ENCODE measurements at regions not wholly inside any gene's neighbourhood (a gene's known extent, or its start where the extent isn't known, plus 50 kb on each side); places are given as distances from the start of the nearest gene placed in this dataset.

GRCh38 chr13:80195649-80196048 is 145.3 kb downstream of the SPRY2 start:
- H3K27ac Mint-ChIP-seq = no peak overlapping the region
- no peak overlapping the region for H3K4me3 Mint-ChIP-seq
- H3K9me3 Mint-ChIP-seq = no peaks in the 10 kb centered on the region
- H3K4me1 Mint-ChIP-seq = peaks cover 41% of the 10 kb centered on the region
- H3K36me3 Mint-ChIP-seq (ENCODE audit: low read depth) = no peaks in the 10 kb centered on the region
- TF ChIP-seq, protein P1, sequence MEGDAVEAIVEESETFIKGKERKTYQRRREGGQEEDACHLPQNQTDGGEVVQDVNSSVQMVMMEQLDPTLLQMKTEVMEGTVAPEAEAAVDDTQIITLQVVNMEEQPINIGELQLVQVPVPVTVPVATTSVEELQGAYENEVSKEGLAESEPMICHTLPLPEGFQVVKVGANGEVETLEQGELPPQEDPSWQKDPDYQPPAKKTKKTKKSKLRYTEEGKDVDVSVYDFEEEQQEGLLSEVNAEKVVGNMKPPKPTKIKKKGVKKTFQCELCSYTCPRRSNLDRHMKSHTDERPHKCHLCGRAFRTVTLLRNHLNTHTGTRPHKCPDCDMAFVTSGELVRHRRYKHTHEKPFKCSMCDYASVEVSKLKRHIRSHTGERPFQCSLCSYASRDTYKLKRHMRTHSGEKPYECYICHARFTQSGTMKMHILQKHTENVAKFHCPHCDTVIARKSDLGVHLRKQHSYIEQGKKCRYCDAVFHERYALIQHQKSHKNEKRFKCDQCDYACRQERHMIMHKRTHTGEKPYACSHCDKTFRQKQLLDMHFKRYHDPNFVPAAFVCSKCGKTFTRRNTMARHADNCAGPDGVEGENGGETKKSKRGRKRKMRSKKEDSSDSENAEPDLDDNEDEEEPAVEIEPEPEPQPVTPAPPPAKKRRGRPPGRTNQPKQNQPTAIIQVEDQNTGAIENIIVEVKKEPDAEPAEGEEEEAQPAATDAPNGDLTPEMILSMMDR (IDR thresholded peaks at IDR 0.05; ENCODE audit: unreplicated experiment in 3 of 3) = no peak
- no peaks in the 10 kb centered on the region for H3K27me3 Mint-ChIP-seq (ENCODE audit: low read depth)

DNA sequence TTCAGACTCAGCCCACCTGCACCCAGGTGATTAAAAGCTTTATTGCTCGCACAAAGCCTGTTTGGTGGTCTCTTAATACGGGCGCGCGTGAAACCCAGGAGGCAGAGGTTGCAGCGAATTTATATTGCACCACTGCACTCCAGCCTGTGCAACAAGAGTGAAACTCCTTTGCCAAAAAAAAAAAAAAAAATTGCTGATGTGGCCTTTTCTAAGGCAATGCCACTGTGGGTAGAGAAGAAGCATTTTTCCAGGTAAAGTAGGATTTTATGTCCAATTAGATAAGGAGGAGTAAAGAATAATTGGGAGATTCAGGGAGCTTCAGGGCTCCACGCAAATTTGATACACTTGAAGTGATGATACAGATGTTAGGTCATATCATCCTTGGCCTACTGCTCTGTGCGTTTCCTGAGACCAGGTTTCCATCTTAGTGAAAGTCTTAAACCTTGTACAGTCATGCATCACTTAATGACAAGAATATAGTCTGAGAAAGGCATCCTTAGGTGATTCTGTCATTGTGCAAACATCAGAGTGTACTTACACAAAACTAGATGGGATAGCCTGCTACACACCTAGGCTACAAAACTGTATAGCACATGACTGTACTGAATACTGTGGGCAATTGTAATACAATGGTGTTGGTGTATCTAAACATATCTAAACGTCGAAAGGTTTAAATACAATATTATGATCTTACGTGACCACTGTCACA is 150.9 kb downstream of the SPRY2 start:
- TF ChIP-seq, protein P1 (IDR thresholded peaks at IDR 0.05; ENCODE audit: unreplicated experiment in 3 of 3) = no peak
- Mint-ChIP-seq H3K27ac (no peak overlapping the region), H3K4me1 (peaks cover 3% of the 10 kb centered on the region), H3K9me3 (no peaks in the 10 kb centered on the region), H3K27me3 (ENCODE audit: low read depth) (no peaks in the 10 kb centered on the region), H3K4me3 (no peak overlapping the region), H3K36me3 (ENCODE audit: low read depth) (no peaks in the 10 kb centered on the region)

GRCh38 chr13:80180740-80181355 is 160.1 kb downstream of the SPRY2 start:
- no peaks in the 10 kb centered on the region for H3K36me3 Mint-ChIP-seq (ENCODE audit: low read depth)
- peaks cover 4% of the 10 kb centered on the region for H3K27me3 Mint-ChIP-seq (ENCODE audit: low read depth)
- no peaks in the 10 kb centered on the region for H3K9me3 Mint-ChIP-seq
- H3K27ac Mint-ChIP-seq = no peak overlapping the region
- TF ChIP-seq, protein P1 (IDR thresholded peaks at IDR 0.05; ENCODE audit: unreplicated experiment in 3 of 3) = no peak
- no peak overlapping the region for H3K4me3 Mint-ChIP-seq
- peaks cover 5% of the 10 kb centered on the region for H3K4me1 Mint-ChIP-seq

DNA sequence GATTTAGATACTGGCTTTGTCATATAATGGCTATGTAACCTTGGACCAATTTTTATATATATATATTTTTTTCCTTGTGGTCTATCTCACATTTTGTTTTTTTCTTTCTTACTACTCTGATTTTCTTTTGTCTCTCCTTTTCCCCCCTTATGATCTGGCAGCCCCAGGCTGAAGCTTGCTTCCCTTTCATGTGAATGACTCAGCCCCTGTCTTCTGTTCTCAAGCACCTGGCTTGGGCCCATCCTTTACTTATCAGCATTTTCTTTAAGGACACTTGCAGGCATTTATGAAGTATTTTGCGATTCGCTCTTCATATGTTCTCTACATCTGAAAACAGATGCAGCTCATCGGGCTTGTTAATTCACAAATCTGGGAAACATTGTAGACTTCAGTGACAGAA is 163.6 kb downstream of the SPRY2 start:
- Mint-ChIP-seq H3K27ac (no peak overlapping the region), H3K4me3 (no peak overlapping the region), H3K9me3 (no peaks in the 10 kb centered on the region), H3K36me3 (ENCODE audit: low read depth) (no peaks in the 10 kb centered on the region), H3K27me3 (ENCODE audit: low read depth) (no peaks in the 10 kb centered on the region), H3K4me1 (peaks cover 5% of the 10 kb centered on the region)
- TF ChIP-seq, protein P1 (IDR thresholded peaks at IDR 0.05; ENCODE audit: unreplicated experiment in 3 of 3) = no peak

- Mint-ChIP-seq H3K27ac (no peak overlapping the region), H3K4me3 (no peak overlapping the region), H3K27me3 (ENCODE audit: low read depth) (no peaks in the 10 kb centered on the region), H3K9me3 (no peaks in the 10 kb centered on the region), H3K36me3 (ENCODE audit: low read depth) (no peaks in the 10 kb centered on the region), H3K4me1 (no peaks in the 10 kb centered on the region)
- TF ChIP-seq, protein P1 (IDR thresholded peaks at IDR 0.05; ENCODE audit: unreplicated experiment in 3 of 3) = no peak
Measured at GRCh38 chr13:80173224-80173623, 167.7 kb downstream of the SPRY2 start.

GRCh38 chr13:80171096-80171495 is 169.8 kb downstream of the SPRY2 start:
- no peak overlapping the region for H3K4me3 Mint-ChIP-seq
- H3K36me3 Mint-ChIP-seq (ENCODE audit: low read depth) = no peaks in the 10 kb centered on the region
- H3K4me1 Mint-ChIP-seq = no peaks in the 10 kb centered on the region
- TF ChIP-seq, protein P1 (IDR thresholded peaks at IDR 0.05; ENCODE audit: unreplicated experiment in 3 of 3) = no peak
- H3K27me3 Mint-ChIP-seq (ENCODE audit: low read depth) = no peaks in the 10 kb centered on the region
- no peaks in the 10 kb centered on the region for H3K9me3 Mint-ChIP-seq
- no peak overlapping the region for H3K27ac Mint-ChIP-seq

All from nephron (organoid).